DND-41 (cell line): ENCODE measurements at regions not wholly inside any gene's neighbourhood (a gene's known extent, or its start where the extent isn't known, plus 50 kb on each side); places are given as distances from the start of the nearest gene placed in this dataset.

ENCODE experiments used
- ATAC-seq: fragments of 200-7000 bp; cut with Tn5 transposase; 3 replicates; pipeline ENCODE4 v1.9.1; 2021; ENCODE audit warnings: low read depth; ENCODE audit not compliant: insufficient read depth
- DNase-seq: peaks from one replicate; pipeline ENCODE4 v3.0.0-alpha.2; 2020
- H2AFZ ChIP-seq: 2 replicates; pipeline ENCODE4 v1.6.0; 2012; ENCODE audit warnings: low read depth, low read length
- H3K27ac ChIP-seq: 2 replicates; pipeline ENCODE4 v1.5.1; 2012; ENCODE audit warnings: low read length, inconsistent platforms
- H3K27me3 ChIP-seq: fragments of 200-600 bp; sonication (generic); 2 replicates; pipeline ENCODE4 v1.6.0; 2012; ENCODE audit warnings: low read length, mild to moderate bottlenecking, inconsistent platforms; ENCODE audit not compliant: insufficient read depth, poor library complexity
- H3K36me3 ChIP-seq: 2 replicates; pipeline ENCODE4 v1.5.1; 2012; ENCODE audit warnings: low read length, inconsistent platforms; ENCODE audit not compliant: insufficient read depth
- H3K4me1 ChIP-seq: 2 replicates; pipeline ENCODE4 v1.5.1; 2012; ENCODE audit warnings: mild to moderate bottlenecking, low read length; ENCODE audit not compliant: insufficient read depth
- H3K4me2 ChIP-seq: 2 replicates; pipeline ENCODE4 v1.6.0; 2012; ENCODE audit warnings: mild to moderate bottlenecking, moderate library complexity, low read length, inconsistent platforms; ENCODE audit not compliant: insufficient read depth
- H3K4me3 ChIP-seq, 2 experiments: fragments of 200-600 bp in 1 of 2; shearing (Covaris generic) in 1 of 2; 2 replicates each; pipeline ENCODE4 v1.5.1; 2012 to 2016; ENCODE audit warnings: inconsistent platforms in 2 of 2, low read length in 2 of 2, mild to moderate bottlenecking in 2 of 2, low read depth in 1 of 2, moderate library complexity in 1 of 2
- H3K79me2 ChIP-seq: 2 replicates; pipeline ENCODE4 v1.6.0; 2012; ENCODE audit warnings: low read length, inconsistent platforms; ENCODE audit not compliant: insufficient read depth
- H3K9ac ChIP-seq: 2 replicates; pipeline ENCODE4 v1.6.0; 2012; ENCODE audit warnings: low read depth, mild to moderate bottlenecking, inconsistent platforms, low read length, moderate library complexity
- H3K9me3 ChIP-seq: 2 replicates; pipeline ENCODE4 v1.5.1; 2012; ENCODE audit warnings: low read length, moderate library complexity, mild to moderate bottlenecking, inconsistent platforms; ENCODE audit not compliant: insufficient read depth, severe bottlenecking
- H4K20me1 ChIP-seq: 2 replicates; pipeline ENCODE4 v1.6.0; 2012; ENCODE audit warnings: low read length; ENCODE audit not compliant: insufficient read depth
- EZH2 ChIP-seq: IDR thresholded peaks from 3 replicates; pipeline ENCODE4 v1.6.1; 2012; ENCODE audit warnings: borderline replicate concordance, low read depth, mild to moderate bottlenecking, moderate library complexity, low read length, inconsistent platforms; ENCODE audit not compliant: severe bottlenecking
- TF ChIP-seq, protein P1 (sequence below): IDR thresholded peaks from 2 replicates; pipeline ENCODE4 v1.5.1; 2012; ENCODE audit warnings: borderline replicate concordance, low read length, moderate library complexity, mild to moderate bottlenecking; ENCODE audit not compliant: poor library complexity, severe bottlenecking; ENCODE audit errors: extremely low read depth

GRCh38 chr18:40019797-40020392 is 1935.1 kb upstream of the PIK3C3 start:
- TF ChIP-seq, protein P1, sequence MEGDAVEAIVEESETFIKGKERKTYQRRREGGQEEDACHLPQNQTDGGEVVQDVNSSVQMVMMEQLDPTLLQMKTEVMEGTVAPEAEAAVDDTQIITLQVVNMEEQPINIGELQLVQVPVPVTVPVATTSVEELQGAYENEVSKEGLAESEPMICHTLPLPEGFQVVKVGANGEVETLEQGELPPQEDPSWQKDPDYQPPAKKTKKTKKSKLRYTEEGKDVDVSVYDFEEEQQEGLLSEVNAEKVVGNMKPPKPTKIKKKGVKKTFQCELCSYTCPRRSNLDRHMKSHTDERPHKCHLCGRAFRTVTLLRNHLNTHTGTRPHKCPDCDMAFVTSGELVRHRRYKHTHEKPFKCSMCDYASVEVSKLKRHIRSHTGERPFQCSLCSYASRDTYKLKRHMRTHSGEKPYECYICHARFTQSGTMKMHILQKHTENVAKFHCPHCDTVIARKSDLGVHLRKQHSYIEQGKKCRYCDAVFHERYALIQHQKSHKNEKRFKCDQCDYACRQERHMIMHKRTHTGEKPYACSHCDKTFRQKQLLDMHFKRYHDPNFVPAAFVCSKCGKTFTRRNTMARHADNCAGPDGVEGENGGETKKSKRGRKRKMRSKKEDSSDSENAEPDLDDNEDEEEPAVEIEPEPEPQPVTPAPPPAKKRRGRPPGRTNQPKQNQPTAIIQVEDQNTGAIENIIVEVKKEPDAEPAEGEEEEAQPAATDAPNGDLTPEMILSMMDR: no peak
- no peak for TF ChIP-seq EZH2
- no peak for DNase-seq
- Histone ChIP-seq H3K79me2 (no peaks in the 10 kb centered on the region), H3K4me3 (no peak overlapping the region), H4K20me1 (no peaks in the 10 kb centered on the region), H3K4me2 (no peak overlapping the region), H3K4me1 (no peaks in the 10 kb centered on the region), H3K27ac (no peak overlapping the region), H3K9me3 (no peaks in the 10 kb centered on the region), H2AFZ (no peak overlapping the region), H3K27me3 (no peaks in the 10 kb centered on the region), H3K36me3 (no peaks in the 10 kb centered on the region), H3K9ac (no peak overlapping the region)
- no peak for ATAC-seq

GRCh38 chr18:40018266-40018665 is 1936.8 kb upstream of the PIK3C3 start:
- ATAC-seq (no peak), DNase-seq (no peak)
- no peak overlapping the region for H3K27ac ChIP-seq
- H3K4me2 ChIP-seq: no peak overlapping the region
- no peaks in the 10 kb centered on the region for H3K79me2 ChIP-seq
- H4K20me1 ChIP-seq: no peaks in the 10 kb centered on the region
- TF ChIP-seq, protein P1: no peak
- no peak for TF ChIP-seq EZH2
- H3K4me1 ChIP-seq: no peaks in the 10 kb centered on the region
- H3K36me3 ChIP-seq: no peaks in the 10 kb centered on the region
- no peaks in the 10 kb centered on the region for H3K9me3 ChIP-seq
- no peak overlapping the region for H3K9ac ChIP-seq
- H3K4me3 ChIP-seq: no peak overlapping the region
- H2AFZ ChIP-seq: no peak overlapping the region
- no peaks in the 10 kb centered on the region for H3K27me3 ChIP-seq

- no peaks in the 10 kb centered on the region for H3K4me1 ChIP-seq
Measured at GRCh38 chr18:40017021-40017420, 1938.0 kb upstream of the PIK3C3 start.

More at GRCh38 chr18:40017021-40017420, 1938.0 kb upstream of the PIK3C3 start:
- H2AFZ ChIP-seq: no peak overlapping the region
- H3K4me3 ChIP-seq: no peak overlapping the region
- H3K9ac ChIP-seq: no peak overlapping the region
- no peaks in the 10 kb centered on the region for H3K36me3 ChIP-seq
- H3K4me2 ChIP-seq: no peak overlapping the region
- TF ChIP-seq, protein P1: no peak
- TF ChIP-seq EZH2: no peak
- DNase-seq: no peak
- H3K9me3 ChIP-seq: no peaks in the 10 kb centered on the region
- no peak overlapping the region for H3K27ac ChIP-seq
- no peaks in the 10 kb centered on the region for H3K27me3 ChIP-seq
- ATAC-seq: no peak
- H3K79me2 ChIP-seq: no peaks in the 10 kb centered on the region
- H4K20me1 ChIP-seq: no peaks in the 10 kb centered on the region
